RWPE1 (cell line): ENCODE measurements at regions not wholly inside any gene's neighbourhood (a gene's known extent, or its start where the extent isn't known, plus 50 kb on each side); places are given as distances from the start of the nearest gene placed in this dataset.

ENCODE experiments used
- CTCF ChIA-PET: fragments of 350-600 bp; sonication (Branson Sonifier 250); formaldehyde crosslinking; extraction: SDS; loops from one replicate; lab custom pipeline; 2021; lab: Yijun Ruan, JAX
- POLR2A ChIA-PET: fragments of 400-600 bp; formaldehyde crosslinking; extraction: SDS; loops from one replicate; lab custom pipeline; 2020; ENCODE audit warnings: antibody characterized with exemption; ENCODE audit not compliant: low non-redundant PET; lab: Yijun Ruan, JAX
- DNase-seq: peaks from one replicate; pipeline ENCODE4 v3.0.0; 2012; ENCODE audit warnings: low spot score
- H3K27ac ChIP-seq: fragments of 450-650 bp; 2 replicates; pipeline ENCODE4 v1.5.1; 2017
- CTCF ChIP-seq: fragments of 450-650 bp; conservative IDR thresholded peaks from 2 replicates; pipeline ENCODE4 v1.5.1; 2017; ENCODE audit warnings: low read depth, mild to moderate bottlenecking

- POLR2A ChIA-PET: no interaction called here
- CTCF ChIA-PET: no interaction called here
- no peak for TF ChIP-seq CTCF
- H3K27ac ChIP-seq: peak overlapping the region; percentile 17; the same call in 1 of the 2 replicates
- no peak for DNase-seq
Observed at GRCh38 chr4:11053601-11054220, 369.1 kb upstream of the CLNK start.

GRCh38 chr4:11051181-11051580 lies 366.6 kb upstream of the CLNK start:
- CTCF ChIA-PET: no interaction called here
- no peak for TF ChIP-seq CTCF
- no peak overlapping the region for H3K27ac ChIP-seq
- DNase-seq: no peak
- POLR2A ChIA-PET: no interaction called here

GRCh38 chr4:11050766-11051165 lies 366.2 kb upstream of the CLNK start:
- ChIA-PET POLR2A (no interaction called here), CTCF (no interaction called here)
- no peak for TF ChIP-seq CTCF
- no peak overlapping the region for H3K27ac ChIP-seq
- DNase-seq: no peak

- TF ChIP-seq CTCF: no peak
- no peak overlapping the region for H3K27ac ChIP-seq
- ChIA-PET CTCF (no interaction called here), POLR2A (no interaction called here)
- no peak for DNase-seq
Observed at GRCh38 chr4:11049001-11049400, 364.4 kb upstream of the CLNK start.

GRCh38 chr4:11042760-11043159 lies 358.2 kb upstream of the CLNK start:
- DNase-seq: no peak
- CTCF ChIA-PET: no interaction called here
- TF ChIP-seq CTCF: no peak

GRCh38 chr4:11039634-11040131 lies 355.1 kb upstream of the CLNK start:
- CTCF ChIA-PET: interaction anchor here (0.6 kb wide), 1 partner anchor 96 kb away, joined by 3 read pairs; no protein-coding TSS in a partner anchor
- POLR2A ChIA-PET: no interaction called here
- no peak for TF ChIP-seq CTCF
- DNase-seq: no peak
- no peak overlapping the region for H3K27ac ChIP-seq

More at GRCh38 chr4:11042760-11043159, 358.2 kb upstream of the CLNK start:
- POLR2A ChIA-PET: no interaction called here
- H3K27ac ChIP-seq: no peak overlapping the region
